A549 (cell line): ENCODE measurements at regions not wholly inside any gene's neighbourhood (a gene's known extent, or its start where the extent isn't known, plus 50 kb on each side); places are given as distances from the start of the nearest gene placed in this dataset.

Experiments used
- CTCF ChIP-seq: fragments of >200 bp; sonication (Bioruptor Twin); formaldehyde crosslinking; IDR thresholded peaks from 3 replicates; pipeline ENCODE4 v1.5.1; 2016
- EP300 ChIP-seq, 2 experiments: fragments of >200 bp; sonication (Bioruptor Twin); formaldehyde crosslinking; IDR thresholded peaks; 2 replicates in 1 of 2; 3 replicates in 1 of 2; pipeline ENCODE4 v1.6.1; 2016 to 2017
- HDAC2 ChIP-seq: fragments of 200-600 bp; sonication (generic); IDR thresholded peaks from 2 replicates; pipeline ENCODE4 v1.6.1; 2016
- JUN ChIP-seq, 2 experiments: fragments of >200 bp; sonication (Bioruptor Twin); formaldehyde crosslinking; IDR thresholded peaks; 2 replicates in 1 of 2; 3 replicates in 1 of 2; pipeline ENCODE4 v1.6.1; 2016 to 2017
- POLR2A ChIP-seq: IDR thresholded peaks from 2 replicates; pipeline ENCODE4 v1.6.1; 2012; ENCODE audit warnings: mild to moderate bottlenecking, low read length
- REST ChIP-seq: fragments of 200-600 bp; sonication (generic); IDR thresholded peaks from 2 replicates; pipeline ENCODE4 v1.6.1; 2016; ENCODE audit warnings: antibody characterized with exemption, mild to moderate bottlenecking, moderate library complexity

GRCh38 chr9:105062222-105062855, 134.4 kb upstream of the ABCA1 start:
- TF ChIP-seq CTCF = no peak
- TF ChIP-seq EP300 (IDR thresholded peaks at IDR 0.05) = no peak
- TF ChIP-seq POLR2A = no peak
- TF ChIP-seq HDAC2 = no peak
- TF ChIP-seq REST = no peak
- no peak for TF ChIP-seq JUN (IDR thresholded peaks at IDR 0.05)
